ENCODE measurements at regions not wholly inside any gene's neighbourhood (a gene's known extent, or its start where the extent isn't known, plus 50 kb on each side); places are given as distances from the start of the nearest gene placed in this dataset.

GRCh38 chr22:22823131-22823810 is 64.3 kb upstream of the IGLL5 start:
- no peaks in the 10 kb centered on the region for H3K27me3 ChIP-seq (ENCODE audit: control insufficient read depth, insufficient read depth, low read length)
- WGBS (ENCODE audit: insufficient coverage, insufficient read length), result no CpG with 5 or more reads among the region's 10 CpGs
- no peak overlapping the region for H3K27ac ChIP-seq (ENCODE audit: low read length)
- H3K9me3 ChIP-seq (ENCODE audit: control insufficient read depth, insufficient read depth, low read length), result peaks cover 4% of the 10 kb centered on the region; the same call in 1 of the 2 replicates
- H3K36me3 ChIP-seq (ENCODE audit: control insufficient read depth, insufficient read depth, low read length), result no peaks in the 10 kb centered on the region
- H3K4me3 ChIP-seq (ENCODE audit: low read length), result no peak overlapping the region
- DNase-seq (ENCODE audit: low read depth, low spot score), result no peak
- no peaks in the 10 kb centered on the region for H3K4me1 ChIP-seq (ENCODE audit: control insufficient read depth, insufficient read depth, low read length)

GRCh38 chr22:22824340-22825212 is 63.0 kb upstream of the IGLL5 start:
- Histone ChIP-seq H3K27ac (ENCODE audit: low read length) (no peak overlapping the region), H3K27me3 (ENCODE audit: control insufficient read depth, insufficient read depth, low read length) (no peaks in the 10 kb centered on the region), H3K9me3 (ENCODE audit: control insufficient read depth, insufficient read depth, low read length) (peaks cover 4% of the 10 kb centered on the region; the same call in 1 of the 2 replicates), H3K36me3 (ENCODE audit: control insufficient read depth, insufficient read depth, low read length) (no peaks in the 10 kb centered on the region), H3K4me1 (ENCODE audit: control insufficient read depth, insufficient read depth, low read length) (no peaks in the 10 kb centered on the region), H3K4me3 (ENCODE audit: low read length) (no peak overlapping the region)
- DNase-seq (ENCODE audit: low read depth, low spot score), result no peak
- no CpG with 5 or more reads among the region's 6 CpGs for WGBS (ENCODE audit: insufficient coverage, insufficient read length)

- Histone ChIP-seq H3K9me3 (ENCODE audit: control insufficient read depth, insufficient read depth, low read length) (peaks cover 4% of the 10 kb centered on the region; the same call in 1 of the 2 replicates), H3K4me1 (ENCODE audit: control insufficient read depth, insufficient read depth, low read length) (no peaks in the 10 kb centered on the region), H3K36me3 (ENCODE audit: control insufficient read depth, insufficient read depth, low read length) (no peaks in the 10 kb centered on the region), H3K27ac (ENCODE audit: low read length) (no peak overlapping the region), H3K4me3 (ENCODE audit: low read length) (no peak overlapping the region), H3K27me3 (ENCODE audit: control insufficient read depth, insufficient read depth, low read length) (no peaks in the 10 kb centered on the region)
- no CpG with 5 or more reads among the region's 2 CpGs for WGBS (ENCODE audit: insufficient coverage, insufficient read length)
- no peak for DNase-seq (ENCODE audit: low read depth, low spot score)
These were observed 62.4 kb upstream of the IGLL5 start for GRCh38 chr22:22825213-22825593.

GRCh38 chr22:22827187-22827939 is 60.3 kb upstream of the IGLL5 start:
- Histone ChIP-seq H3K36me3 (ENCODE audit: control insufficient read depth, insufficient read depth, low read length) (no peaks in the 10 kb centered on the region), H3K27me3 (ENCODE audit: control insufficient read depth, insufficient read depth, low read length) (no peaks in the 10 kb centered on the region), H3K9me3 (ENCODE audit: control insufficient read depth, insufficient read depth, low read length) (peaks cover 2% of the 10 kb centered on the region; the same call in 1 of the 2 replicates), H3K4me1 (ENCODE audit: control insufficient read depth, insufficient read depth, low read length) (no peaks in the 10 kb centered on the region), H3K27ac (ENCODE audit: low read length) (no peak overlapping the region), H3K4me3 (ENCODE audit: low read length) (no peak overlapping the region)
- WGBS (ENCODE audit: insufficient coverage, insufficient read length), result no CpG with 5 or more reads among the region's 8 CpGs
- DNase-seq (ENCODE audit: low read depth, low spot score), result no peak

GRCh38 chr22:22830193-22830592 is 57.4 kb upstream of the IGLL5 start:
- Histone ChIP-seq H3K27me3 (ENCODE audit: control insufficient read depth, insufficient read depth, low read length) (no peaks in the 10 kb centered on the region), H3K9me3 (ENCODE audit: control insufficient read depth, insufficient read depth, low read length) (no peaks in the 10 kb centered on the region), H3K4me3 (ENCODE audit: low read length) (no peak overlapping the region), H3K27ac (ENCODE audit: low read length) (no peak overlapping the region), H3K4me1 (ENCODE audit: control insufficient read depth, insufficient read depth, low read length) (no peaks in the 10 kb centered on the region), H3K36me3 (ENCODE audit: control insufficient read depth, insufficient read depth, low read length) (no peaks in the 10 kb centered on the region)
- no CpG with 5 or more reads among the region's 2 CpGs for WGBS (ENCODE audit: insufficient coverage, insufficient read length)
- DNase-seq (ENCODE audit: low read depth, low spot score), result no peak

GRCh38 chr22:22830957-22831688 is 56.5 kb upstream of the IGLL5 start:
- WGBS (ENCODE audit: insufficient coverage, insufficient read length), result no CpG with 5 or more reads among the region's 1 CpG
- H3K36me3 ChIP-seq (ENCODE audit: control insufficient read depth, insufficient read depth, low read length), result no peaks in the 10 kb centered on the region
- H3K9me3 ChIP-seq (ENCODE audit: control insufficient read depth, insufficient read depth, low read length), result no peaks in the 10 kb centered on the region
- no peak overlapping the region for H3K27ac ChIP-seq (ENCODE audit: low read length)
- no peak for DNase-seq (ENCODE audit: low read depth, low spot score)
- H3K4me1 ChIP-seq (ENCODE audit: control insufficient read depth, insufficient read depth, low read length), result no peaks in the 10 kb centered on the region
- no peak overlapping the region for H3K4me3 ChIP-seq (ENCODE audit: low read length)
- H3K27me3 ChIP-seq (ENCODE audit: control insufficient read depth, insufficient read depth, low read length), result no peaks in the 10 kb centered on the region

GRCh38 chr22:22833059-22833458 is 54.6 kb upstream of the IGLL5 start:
- H3K36me3 ChIP-seq (ENCODE audit: control insufficient read depth, insufficient read depth, low read length), result no peaks in the 10 kb centered on the region
- H3K9me3 ChIP-seq (ENCODE audit: control insufficient read depth, insufficient read depth, low read length), result no peaks in the 10 kb centered on the region; the same call in 1 of the 2 replicates
- H3K4me1 ChIP-seq (ENCODE audit: control insufficient read depth, insufficient read depth, low read length), result no peaks in the 10 kb centered on the region
- H3K27me3 ChIP-seq (ENCODE audit: control insufficient read depth, insufficient read depth, low read length), result no peaks in the 10 kb centered on the region
- WGBS (ENCODE audit: insufficient coverage, insufficient read length), result no CpG with 5 or more reads among the region's 3 CpGs
- DNase-seq (ENCODE audit: low read depth, low spot score), result no peak
- H3K27ac ChIP-seq (ENCODE audit: low read length), result no peak overlapping the region
- H3K4me3 ChIP-seq (ENCODE audit: low read length), result no peak overlapping the region

GRCh38 chr22:22833488-22833887 is 54.1 kb upstream of the IGLL5 start:
- whole genome bisulfite sequencing (ENCODE audit: insufficient coverage, insufficient read length), result no CpG with 5 or more reads among the region's 4 CpGs
- DNase-seq (ENCODE audit: low read depth, low spot score), result no peak
- Histone ChIP-seq H3K4me1 (ENCODE audit: control insufficient read depth, insufficient read depth, low read length) (no peaks in the 10 kb centered on the region), H3K27me3 (ENCODE audit: control insufficient read depth, insufficient read depth, low read length) (no peaks in the 10 kb centered on the region), H3K27ac (ENCODE audit: low read length) (no peak overlapping the region), H3K36me3 (ENCODE audit: control insufficient read depth, insufficient read depth, low read length) (no peaks in the 10 kb centered on the region), H3K4me3 (ENCODE audit: low read length) (no peak overlapping the region), H3K9me3 (ENCODE audit: control insufficient read depth, insufficient read depth, low read length) (no peaks in the 10 kb centered on the region; the same call in 1 of the 2 replicates)

- Histone ChIP-seq H3K4me3 (ENCODE audit: low read length) (no peak overlapping the region), H3K27ac (ENCODE audit: low read length) (no peak overlapping the region), H3K36me3 (ENCODE audit: control insufficient read depth, insufficient read depth, low read length) (no peaks in the 10 kb centered on the region), H3K27me3 (ENCODE audit: control insufficient read depth, insufficient read depth, low read length) (no peaks in the 10 kb centered on the region; the same call in 1 of the 2 replicates), H3K4me1 (ENCODE audit: control insufficient read depth, insufficient read depth, low read length) (no peaks in the 10 kb centered on the region), H3K9me3 (ENCODE audit: control insufficient read depth, insufficient read depth, low read length) (no peaks in the 10 kb centered on the region; the same call in 1 of the 2 replicates)
- no peak for DNase-seq (ENCODE audit: low read depth, low spot score)
- WGBS (ENCODE audit: insufficient coverage, insufficient read length), result no CpG with 5 or more reads among the region's 3 CpGs
These were observed 53.4 kb upstream of the IGLL5 start for GRCh38 chr22:22834204-22834603.

- Histone ChIP-seq H3K36me3 (ENCODE audit: control insufficient read depth, insufficient read depth, low read length) (no peaks in the 10 kb centered on the region), H3K9me3 (ENCODE audit: control insufficient read depth, insufficient read depth, low read length) (no peaks in the 10 kb centered on the region; the same call in 1 of the 2 replicates), H3K4me1 (ENCODE audit: control insufficient read depth, insufficient read depth, low read length) (no peaks in the 10 kb centered on the region), H3K27ac (ENCODE audit: low read length) (no peak overlapping the region), H3K4me3 (ENCODE audit: low read length) (no peak overlapping the region), H3K27me3 (ENCODE audit: control insufficient read depth, insufficient read depth, low read length) (no peaks in the 10 kb centered on the region; the same call in 1 of the 2 replicates)
- no peak for DNase-seq (ENCODE audit: low read depth, low spot score)
- no CpG with 5 or more reads among the region's 6 CpGs for WGBS (ENCODE audit: insufficient coverage, insufficient read length)
These were observed 52.8 kb upstream of the IGLL5 start for GRCh38 chr22:22834783-22835182.

All from iPS DF 6.9 (cell line).